Neural cell (in vitro differentiated cells): ENCODE measurements at regions not wholly inside any gene's neighbourhood (a gene's known extent, or its start where the extent isn't known, plus 50 kb on each side); places are given as distances from the start of the nearest gene placed in this dataset.

Source experiments
- CTCF ChIP-seq: fragments of 450-650 bp; IDR thresholded peaks from 2 replicates; pipeline ENCODE4 v1.5.1; 2014; ENCODE audit warnings: antibody characterized with exemption, mild to moderate bottlenecking, moderate library complexity; ENCODE audit not compliant: poor library complexity, severe bottlenecking
- EP300 ChIP-seq: fragments of 450-650 bp; conservative IDR thresholded peaks from 2 replicates; pipeline ENCODE4 v1.6.1; 2014; ENCODE audit warnings: antibody characterized with exemption, mild to moderate bottlenecking, moderate library complexity; ENCODE audit not compliant: poor library complexity, severe bottlenecking
- EZH2 ChIP-seq: fragments of 200-600, 300-800 bp; shearing (Covaris generic), sonication (generic); IDR thresholded peaks from 2 replicates; pipeline ENCODE4 v1.6.1; 2014; ENCODE audit warnings: antibody characterized with exemption, low read length, borderline replicate concordance, mild to moderate bottlenecking; ENCODE audit not compliant: insufficient read depth, poor library complexity, severe bottlenecking
- MXI1 ChIP-seq: fragments of 450-650 bp; conservative IDR thresholded peaks from 2 replicates; pipeline ENCODE4 v1.6.1; 2014; ENCODE audit warnings: antibody characterized with exemption, mild to moderate bottlenecking; ENCODE audit not compliant: poor library complexity, severe bottlenecking
- POLR2AphosphoS5 ChIP-seq: IDR thresholded peaks from 2 replicates; pipeline ENCODE4 v1.6.1; 2012
- RAD21 ChIP-seq: fragments of 450-650 bp; conservative IDR thresholded peaks from 2 replicates; pipeline ENCODE4 v1.6.1; 2014; ENCODE audit warnings: antibody characterized with exemption, mild to moderate bottlenecking, moderate library complexity
- REST ChIP-seq: IDR thresholded peaks from 2 replicates; pipeline ENCODE4 v1.6.1; 2012; ENCODE audit warnings: borderline replicate concordance
- SMC3 ChIP-seq: fragments of 450-650 bp; conservative IDR thresholded peaks from 2 replicates; pipeline ENCODE4 v1.6.1; 2014; ENCODE audit warnings: antibody characterized with exemption, mild to moderate bottlenecking, moderate library complexity; ENCODE audit not compliant: poor library complexity
- TAF1 ChIP-seq: IDR thresholded peaks from 2 replicates; pipeline ENCODE4 v1.6.1; 2012; ENCODE audit warnings: low read depth

- TF ChIP-seq CTCF (no peak), EZH2 (no peak), SMC3 (no peak), REST (no peak), POLR2AphosphoS5 (no peak), TAF1 (no peak), EP300 (no peak), RAD21 (no peak), MXI1 (no peak)
These were observed 205.1 kb upstream of the GMDS start for GRCh38 chr6:2450546-2450945.
